ENCODE measurements at regions not wholly inside any gene's neighbourhood (a gene's known extent, or its start where the extent isn't known, plus 50 kb on each side); places are given as distances from the start of the nearest gene placed in this dataset.

DNA sequence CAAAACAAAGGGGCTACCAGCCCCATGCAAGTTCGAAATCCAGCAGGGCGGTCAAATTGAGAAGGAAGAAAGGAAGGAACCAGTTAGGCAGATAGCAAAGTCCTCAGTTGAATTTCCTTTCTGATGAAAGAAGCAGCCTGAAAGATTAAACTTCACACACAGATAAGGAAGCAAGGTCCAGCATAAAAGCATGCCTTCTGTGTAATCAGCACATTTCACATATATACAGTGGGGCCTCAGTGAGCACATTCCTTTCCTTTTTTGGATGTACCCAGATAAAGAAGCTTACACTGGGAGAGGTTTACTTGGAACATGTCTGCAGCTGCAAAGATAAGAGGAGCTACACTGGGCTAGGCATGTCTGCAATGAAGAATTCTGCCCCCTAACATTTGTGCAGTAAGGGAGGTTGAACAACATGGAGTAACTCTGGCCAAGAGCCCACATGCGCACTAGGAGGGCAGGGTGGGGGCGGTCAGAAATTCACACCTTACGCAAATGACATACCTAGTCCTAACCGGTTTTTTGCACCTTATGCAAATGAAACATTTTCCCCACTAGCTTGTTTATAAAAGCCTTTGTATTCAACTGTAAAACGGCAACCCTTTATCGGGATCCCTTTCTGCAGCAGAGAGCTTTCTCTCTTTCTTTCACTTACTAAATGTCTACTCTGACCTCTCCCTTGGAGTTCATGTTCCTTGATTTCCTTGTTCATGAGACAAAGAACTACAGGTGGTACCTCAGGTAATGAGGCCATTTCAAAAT lies 149.7 kb upstream of the FBXL17 start:
- H3K9me2 ChIP-seq (ENCODE audit: insufficient read depth): peaks cover 22% of the 10 kb centered on the region
- H3K36me3 Mint-ChIP-seq (ENCODE audit: low read depth): peaks cover 41% of the 10 kb centered on the region
- no peak overlapping the region for H3K4me2 ChIP-seq

More for the DNA sequence above, 149.7 kb upstream of the FBXL17 start:
- H3K27ac ChIP-seq (ENCODE audit: low read depth): no peak overlapping the region
- no peak overlapping the region for H3K27ac Mint-ChIP-seq
- peaks cover 36% of the 10 kb centered on the region for H3K9me3 Mint-ChIP-seq
- TF ChIP-seq ZNF462 (CRISPR knock-in tag; IDR thresholded peaks at IDR 0.05) (no peak), ZNF114 (CRISPR knock-in tag; IDR thresholded peaks at IDR 0.05) (no peak), REST (IDR thresholded peaks at IDR 0.05; ENCODE audit: unreplicated experiment) (no peak), ETS1 (IDR thresholded peaks at IDR 0.05) (no peak), ZNF331 (CRISPR knock-in tag; IDR thresholded peaks at IDR 0.05; ENCODE audit: low read depth) (no peak), NANOG (IDR thresholded peaks at IDR 0.05; ENCODE audit: borderline replicate concordance) (no peak), CREB1 (CRISPR knock-in tag; IDR thresholded peaks at IDR 0.05; ENCODE audit: low read depth) (no peak), POLR2AphosphoS5 (IDR thresholded peaks at IDR 0.05; ENCODE audit: low read depth) (no peak)
- TF ChIP-seq, protein P1, sequence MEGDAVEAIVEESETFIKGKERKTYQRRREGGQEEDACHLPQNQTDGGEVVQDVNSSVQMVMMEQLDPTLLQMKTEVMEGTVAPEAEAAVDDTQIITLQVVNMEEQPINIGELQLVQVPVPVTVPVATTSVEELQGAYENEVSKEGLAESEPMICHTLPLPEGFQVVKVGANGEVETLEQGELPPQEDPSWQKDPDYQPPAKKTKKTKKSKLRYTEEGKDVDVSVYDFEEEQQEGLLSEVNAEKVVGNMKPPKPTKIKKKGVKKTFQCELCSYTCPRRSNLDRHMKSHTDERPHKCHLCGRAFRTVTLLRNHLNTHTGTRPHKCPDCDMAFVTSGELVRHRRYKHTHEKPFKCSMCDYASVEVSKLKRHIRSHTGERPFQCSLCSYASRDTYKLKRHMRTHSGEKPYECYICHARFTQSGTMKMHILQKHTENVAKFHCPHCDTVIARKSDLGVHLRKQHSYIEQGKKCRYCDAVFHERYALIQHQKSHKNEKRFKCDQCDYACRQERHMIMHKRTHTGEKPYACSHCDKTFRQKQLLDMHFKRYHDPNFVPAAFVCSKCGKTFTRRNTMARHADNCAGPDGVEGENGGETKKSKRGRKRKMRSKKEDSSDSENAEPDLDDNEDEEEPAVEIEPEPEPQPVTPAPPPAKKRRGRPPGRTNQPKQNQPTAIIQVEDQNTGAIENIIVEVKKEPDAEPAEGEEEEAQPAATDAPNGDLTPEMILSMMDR (conservative IDR thresholded peaks at IDR 0.05; ENCODE audit: low read depth in 2 of 2): no peak
- peak overlapping the region; percentile 91 for H2AFZ ChIP-seq
- no peaks in the 10 kb centered on the region for H3K79me2 ChIP-seq (replicated peaks; ENCODE audit: insufficient read depth)
- no peak for DNase-seq (ENCODE audit: low spot score)
- no peaks in the 10 kb centered on the region for H3K27me3 ChIP-seq (ENCODE audit: insufficient read depth)
- no peaks in the 10 kb centered on the region for H3K27me3 Mint-ChIP-seq (ENCODE audit: insufficient read depth, low read depth, poor library complexity)
- peaks cover 12% of the 10 kb centered on the region for H3K4me1 Mint-ChIP-seq
- no peaks in the 10 kb centered on the region for H4K20me1 ChIP-seq (replicated peaks; ENCODE audit: insufficient read depth)
- H3K4me3 Mint-ChIP-seq: no peak overlapping the region
- H3K4me3 ChIP-seq: no peak overlapping the region
- 0 out of 2 replicates have a peak, but pooled peaks cover 6% of the 10 kb centered on the region for H3K4me1 ChIP-seq (ENCODE audit: insufficient read depth)
- no peak for ATAC-seq
- H3F3A ChIP-seq (replicated peaks; ENCODE audit: low read depth): no peaks in the 10 kb centered on the region
- 0 out of 2 replicates have a peak, but pooled peaks cover 6% of the 10 kb centered on the region for H3K36me3 ChIP-seq (ENCODE audit: insufficient read depth)

Measured in GM23338 (cell line).